Gastroesophageal sphincter (tissue), 3 donors: ENCODE measurements at regions not wholly inside any gene's neighbourhood (a gene's known extent, or its start where the extent isn't known, plus 50 kb on each side); places are given as distances from the start of the nearest gene placed in this dataset.

ENCODE experiments used
- CTCF ChIP-seq, 4 experiments: fragments of 200-600 bp in 2 of 4; fragments of 450-650 bp in 2 of 4; sonication (generic) in 1 of 4; IDR thresholded peaks; one replicate each; pipeline ENCODE4 v1.5.1; 2017 to 2019; ENCODE audit warnings: antibody characterized with exemption in 4 of 4, mild to moderate bottlenecking in 2 of 4, moderate library complexity in 2 of 4
- EP300 ChIP-seq: sonication (generic); formaldehyde crosslinking; IDR thresholded peaks from one replicate; pipeline ENCODE4 v1.6.1; 2017; ENCODE audit warnings: antibody characterized with exemption, mild to moderate bottlenecking
- POLR2A ChIP-seq, 2 donors: fragments of 450-650 bp; IDR thresholded peaks; one replicate each; pipeline ENCODE4 v1.6.1; 2017; ENCODE audit warnings: antibody characterized with exemption in 2 of 2, mild to moderate bottlenecking in 2 of 2, moderate library complexity in 1 of 2

DNA sequence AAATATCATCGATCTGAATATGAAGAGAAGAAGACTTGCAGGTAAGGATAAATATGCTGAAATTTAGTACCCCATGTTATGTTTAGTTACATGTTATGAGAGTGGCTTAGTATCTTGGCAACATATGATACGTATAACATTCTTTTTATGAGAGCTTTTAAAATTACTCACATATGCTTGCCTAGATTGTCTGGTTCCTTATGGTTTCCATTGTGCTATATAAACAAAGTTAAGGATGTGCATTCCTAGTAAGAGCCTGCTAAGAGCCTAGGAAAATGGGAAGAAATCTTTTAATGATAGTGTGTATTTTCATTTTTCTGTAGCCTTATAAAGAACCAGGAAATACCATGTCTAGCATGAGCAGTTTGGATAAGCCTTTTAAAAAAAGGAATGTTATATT lies 112.0 kb upstream of the KCNN2 start:
- TF ChIP-seq CTCF (IDR thresholded peaks at IDR 0.05) (no peak), EP300 (no peak), POLR2A (IDR thresholded peaks at IDR 0.05) (no peak)
